DOHH2 (cell line): ENCODE measurements at regions not wholly inside any gene's neighbourhood (a gene's known extent, or its start where the extent isn't known, plus 50 kb on each side); places are given as distances from the start of the nearest gene placed in this dataset.

ENCODE experiments used
- EZH2phosphoT487 ChIP-seq: fragments of 200-600 bp; sonication (generic); IDR thresholded peaks from 2 replicates; pipeline ENCODE4 v1.6.1; 2017; ENCODE audit warnings: borderline replicate concordance, mild to moderate bottlenecking, antibody characterized with exemption, low read length, moderate library complexity, mixed read lengths
- TF ChIP-seq, protein P1 (sequence below): fragments of 200-600 bp; sonication (generic); IDR thresholded peaks from one replicate; pipeline ENCODE4 v1.5.1; 2014; ENCODE audit warnings: antibody characterized with exemption, mild to moderate bottlenecking, low read depth, low read length; ENCODE audit not compliant: poor library complexity, severe bottlenecking

DNA sequence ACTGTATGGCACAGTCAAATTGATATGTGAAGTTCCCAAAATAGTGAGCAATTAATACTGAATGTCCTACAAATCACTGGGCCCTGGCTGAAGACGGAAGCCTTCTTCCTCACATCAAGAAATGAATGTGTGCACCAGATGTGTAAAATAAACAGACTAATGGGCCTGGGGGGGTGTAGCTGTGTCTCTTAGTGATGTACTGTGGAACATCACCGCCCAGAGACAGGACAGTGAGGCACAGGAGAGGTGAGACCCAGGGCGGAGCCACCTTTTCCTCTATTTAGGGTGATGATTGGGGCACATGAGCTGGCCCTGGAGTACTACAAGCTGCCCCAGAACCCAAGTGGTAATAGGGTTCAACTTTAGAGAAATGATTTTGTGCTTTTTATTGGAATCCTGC lies 368.5 kb upstream of the ARID1B start:
- TF ChIP-seq, protein P1, sequence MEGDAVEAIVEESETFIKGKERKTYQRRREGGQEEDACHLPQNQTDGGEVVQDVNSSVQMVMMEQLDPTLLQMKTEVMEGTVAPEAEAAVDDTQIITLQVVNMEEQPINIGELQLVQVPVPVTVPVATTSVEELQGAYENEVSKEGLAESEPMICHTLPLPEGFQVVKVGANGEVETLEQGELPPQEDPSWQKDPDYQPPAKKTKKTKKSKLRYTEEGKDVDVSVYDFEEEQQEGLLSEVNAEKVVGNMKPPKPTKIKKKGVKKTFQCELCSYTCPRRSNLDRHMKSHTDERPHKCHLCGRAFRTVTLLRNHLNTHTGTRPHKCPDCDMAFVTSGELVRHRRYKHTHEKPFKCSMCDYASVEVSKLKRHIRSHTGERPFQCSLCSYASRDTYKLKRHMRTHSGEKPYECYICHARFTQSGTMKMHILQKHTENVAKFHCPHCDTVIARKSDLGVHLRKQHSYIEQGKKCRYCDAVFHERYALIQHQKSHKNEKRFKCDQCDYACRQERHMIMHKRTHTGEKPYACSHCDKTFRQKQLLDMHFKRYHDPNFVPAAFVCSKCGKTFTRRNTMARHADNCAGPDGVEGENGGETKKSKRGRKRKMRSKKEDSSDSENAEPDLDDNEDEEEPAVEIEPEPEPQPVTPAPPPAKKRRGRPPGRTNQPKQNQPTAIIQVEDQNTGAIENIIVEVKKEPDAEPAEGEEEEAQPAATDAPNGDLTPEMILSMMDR = no peak
- TF ChIP-seq EZH2phosphoT487 = no peak
